Transverse colon (tissue), 1 donor: ENCODE measurements at regions not wholly inside any gene's neighbourhood (a gene's known extent, or its start where the extent isn't known, plus 50 kb on each side); places are given as distances from the start of the nearest gene placed in this dataset.

Source experiments
- EP300 ChIP-seq: sonication (generic); formaldehyde crosslinking; IDR thresholded peaks from one replicate; pipeline ENCODE4 v1.6.1; 2017; ENCODE audit warnings: antibody characterized with exemption, low read depth
- POLR2A ChIP-seq: fragments of 450-650 bp; IDR thresholded peaks from one replicate; pipeline ENCODE4 v1.6.1; 2016; ENCODE audit warnings: antibody characterized with exemption, mild to moderate bottlenecking, moderate library complexity

DNA sequence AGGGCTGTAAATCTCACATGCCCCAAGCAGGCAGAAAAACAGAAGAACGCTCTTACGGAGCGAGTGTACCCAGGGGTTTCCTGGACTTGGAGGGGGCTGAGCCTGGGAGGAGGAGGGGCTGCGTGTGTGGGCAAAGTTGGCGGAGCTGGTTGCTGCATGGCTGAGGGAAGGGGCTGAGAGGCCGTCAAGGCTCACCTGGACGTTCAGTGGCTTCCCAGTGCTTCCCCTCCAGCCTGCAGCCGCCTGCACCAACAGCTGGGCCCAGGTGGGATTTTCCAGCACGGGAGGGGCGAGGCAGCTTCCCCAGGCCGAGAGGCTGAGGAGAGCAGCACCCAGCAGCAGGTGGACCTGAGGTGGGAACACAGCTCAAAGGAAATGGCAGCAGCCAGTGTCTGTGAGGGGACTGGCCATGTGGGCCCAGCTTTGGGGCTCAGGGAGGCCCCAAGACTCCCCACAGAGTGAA is 70.6 kb upstream of the CTDP1 start:
- TF ChIP-seq POLR2A (no peak), EP300 (no peak)
